ENCODE measurements at regions not wholly inside any gene's neighbourhood (a gene's known extent, or its start where the extent isn't known, plus 50 kb on each side); places are given as distances from the start of the nearest gene placed in this dataset.

GRCh38 chr5:67813877-67814539, 401.5 kb upstream of the PIK3R1 start:
- TF ChIP-seq POLR2A (IDR thresholded peaks at IDR 0.05) (no peak), CTCF (IDR thresholded peaks at IDR 0.05) (no peak)

Measured in vagina (tissue), 2 donors.